ENCODE measurements at regions not wholly inside any gene's neighbourhood (a gene's known extent, or its start where the extent isn't known, plus 50 kb on each side); places are given as distances from the start of the nearest gene placed in this dataset.

DNA sequence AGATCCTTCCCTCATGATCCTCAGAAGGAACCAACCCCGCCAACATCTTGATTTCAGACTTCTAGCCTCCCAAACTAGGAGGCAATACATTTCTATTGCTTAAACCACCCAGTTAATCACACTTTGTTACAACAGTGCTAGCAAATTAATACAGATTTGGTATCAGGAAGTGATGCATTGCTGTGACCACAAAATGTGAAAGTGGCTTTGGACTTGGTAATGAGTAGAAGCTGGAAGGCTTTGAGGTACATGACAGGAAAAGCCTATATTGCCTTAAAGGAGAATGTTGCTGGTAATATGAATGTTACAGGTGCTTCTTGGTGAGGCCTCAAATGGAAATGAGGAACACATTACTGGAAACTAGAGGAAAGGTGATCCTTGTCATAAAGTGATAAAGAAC is 260.3 kb downstream of the SATB2 start:
- TF ChIP-seq, protein P1, sequence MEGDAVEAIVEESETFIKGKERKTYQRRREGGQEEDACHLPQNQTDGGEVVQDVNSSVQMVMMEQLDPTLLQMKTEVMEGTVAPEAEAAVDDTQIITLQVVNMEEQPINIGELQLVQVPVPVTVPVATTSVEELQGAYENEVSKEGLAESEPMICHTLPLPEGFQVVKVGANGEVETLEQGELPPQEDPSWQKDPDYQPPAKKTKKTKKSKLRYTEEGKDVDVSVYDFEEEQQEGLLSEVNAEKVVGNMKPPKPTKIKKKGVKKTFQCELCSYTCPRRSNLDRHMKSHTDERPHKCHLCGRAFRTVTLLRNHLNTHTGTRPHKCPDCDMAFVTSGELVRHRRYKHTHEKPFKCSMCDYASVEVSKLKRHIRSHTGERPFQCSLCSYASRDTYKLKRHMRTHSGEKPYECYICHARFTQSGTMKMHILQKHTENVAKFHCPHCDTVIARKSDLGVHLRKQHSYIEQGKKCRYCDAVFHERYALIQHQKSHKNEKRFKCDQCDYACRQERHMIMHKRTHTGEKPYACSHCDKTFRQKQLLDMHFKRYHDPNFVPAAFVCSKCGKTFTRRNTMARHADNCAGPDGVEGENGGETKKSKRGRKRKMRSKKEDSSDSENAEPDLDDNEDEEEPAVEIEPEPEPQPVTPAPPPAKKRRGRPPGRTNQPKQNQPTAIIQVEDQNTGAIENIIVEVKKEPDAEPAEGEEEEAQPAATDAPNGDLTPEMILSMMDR (IDR thresholded peaks at IDR 0.05), result no peak
- no peak for TF ChIP-seq ZFX (IDR thresholded peaks at IDR 0.05; ENCODE audit: borderline replicate concordance)

Measured in 22Rv1 (cell line).